ENCODE measurements at regions not wholly inside any gene's neighbourhood (a gene's known extent, or its start where the extent isn't known, plus 50 kb on each side); places are given as distances from the start of the nearest gene placed in this dataset.
"Not testable (repeated sequence)": the region's sequence is repeated elsewhere in the genome, so short reads cannot be mapped to it uniquely, and the experiment has no call there.

DNA sequence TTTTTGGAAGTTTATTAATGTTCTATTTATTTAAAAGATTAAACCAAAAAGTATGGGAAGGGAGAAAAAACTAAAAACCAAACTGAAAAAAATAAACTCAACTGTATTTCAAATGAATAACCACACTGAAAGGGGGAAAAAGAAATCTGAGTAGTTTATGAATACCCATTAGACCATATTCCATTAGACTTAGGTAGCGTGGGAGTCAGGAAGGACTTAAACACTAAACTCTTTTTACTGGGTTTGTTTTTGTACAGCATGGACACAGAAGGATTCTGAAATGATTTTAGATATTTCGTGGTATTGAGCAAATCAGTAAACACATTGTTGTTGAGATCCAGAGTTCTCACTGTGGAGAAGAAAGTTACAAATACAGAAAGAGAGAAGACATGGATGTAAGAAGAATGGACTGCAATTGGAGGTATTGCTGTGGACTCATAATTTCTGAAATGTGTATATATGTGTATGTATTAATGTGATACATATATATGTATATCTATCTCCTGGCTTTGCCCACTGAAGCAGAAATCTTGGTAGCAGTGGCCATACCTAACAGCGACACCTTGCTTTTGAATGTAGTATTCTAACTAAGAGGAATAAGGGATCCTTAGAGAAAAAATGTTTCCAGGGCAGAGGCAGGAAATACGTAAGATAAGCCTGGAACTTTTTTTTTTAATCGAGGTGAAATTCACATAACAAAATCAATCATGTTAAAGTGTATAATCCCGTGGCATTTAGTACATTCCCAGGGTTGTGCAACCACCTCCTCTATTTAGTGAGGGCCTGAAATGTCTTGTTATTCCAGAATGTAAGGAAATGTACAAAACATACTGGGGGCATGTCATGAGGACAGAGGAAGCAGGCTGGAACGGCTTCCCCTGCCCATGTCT lies 228.8 kb downstream of the SMARCA2 start:
- no peak for DNase-seq (ENCODE audit: low spot score)

- DNase-seq (ENCODE audit: low spot score), result no peak
Measured at GRCh38 chr9:2247340-2247739, 232.2 kb downstream of the SMARCA2 start.

GRCh38 chr9:2248768-2249265 lies 233.7 kb downstream of the SMARCA2 start:
- no peak for DNase-seq (ENCODE audit: low spot score)

- no peak for DNase-seq (ENCODE audit: low spot score)
Measured at GRCh38 chr9:2253636-2254580, 238.8 kb downstream of the SMARCA2 start.

- DNase-seq (ENCODE audit: low spot score), result no peak
Measured at GRCh38 chr9:2255128-2255527, 240.0 kb downstream of the SMARCA2 start.

DNA sequence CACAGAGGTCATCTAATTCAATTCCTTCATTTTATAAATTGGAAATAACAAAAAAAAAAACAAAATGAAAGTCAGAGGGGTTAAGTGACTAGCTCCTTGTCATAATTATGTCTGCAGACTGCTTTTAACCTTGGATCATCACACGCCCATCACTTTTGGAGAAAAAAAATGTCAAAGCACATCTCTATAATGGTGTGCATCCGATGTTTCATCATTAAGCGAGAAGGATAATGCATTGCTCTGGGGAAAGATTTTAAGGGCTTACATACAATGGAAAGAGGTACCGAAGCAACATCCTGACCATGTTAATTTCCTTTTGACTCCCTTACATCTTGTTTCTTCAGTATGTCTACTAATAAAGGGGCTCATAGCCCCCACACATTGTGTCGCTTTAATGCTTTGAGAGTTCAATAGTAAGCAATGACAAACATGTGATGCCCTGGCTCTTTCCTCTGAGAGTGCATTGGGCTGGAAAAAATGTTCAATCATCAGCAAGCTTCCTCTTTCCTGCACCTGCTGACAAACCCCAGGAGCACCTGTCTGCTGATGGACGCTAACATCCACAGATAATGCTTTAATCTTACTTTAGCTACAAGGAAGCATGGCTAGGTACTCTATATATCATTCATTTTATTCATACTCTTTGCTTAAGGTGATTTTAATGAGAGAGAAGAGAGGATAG lies 242.2 kb downstream of the SMARCA2 start:
- DNase-seq (ENCODE audit: low spot score), result peak; percentile 29

DNA sequence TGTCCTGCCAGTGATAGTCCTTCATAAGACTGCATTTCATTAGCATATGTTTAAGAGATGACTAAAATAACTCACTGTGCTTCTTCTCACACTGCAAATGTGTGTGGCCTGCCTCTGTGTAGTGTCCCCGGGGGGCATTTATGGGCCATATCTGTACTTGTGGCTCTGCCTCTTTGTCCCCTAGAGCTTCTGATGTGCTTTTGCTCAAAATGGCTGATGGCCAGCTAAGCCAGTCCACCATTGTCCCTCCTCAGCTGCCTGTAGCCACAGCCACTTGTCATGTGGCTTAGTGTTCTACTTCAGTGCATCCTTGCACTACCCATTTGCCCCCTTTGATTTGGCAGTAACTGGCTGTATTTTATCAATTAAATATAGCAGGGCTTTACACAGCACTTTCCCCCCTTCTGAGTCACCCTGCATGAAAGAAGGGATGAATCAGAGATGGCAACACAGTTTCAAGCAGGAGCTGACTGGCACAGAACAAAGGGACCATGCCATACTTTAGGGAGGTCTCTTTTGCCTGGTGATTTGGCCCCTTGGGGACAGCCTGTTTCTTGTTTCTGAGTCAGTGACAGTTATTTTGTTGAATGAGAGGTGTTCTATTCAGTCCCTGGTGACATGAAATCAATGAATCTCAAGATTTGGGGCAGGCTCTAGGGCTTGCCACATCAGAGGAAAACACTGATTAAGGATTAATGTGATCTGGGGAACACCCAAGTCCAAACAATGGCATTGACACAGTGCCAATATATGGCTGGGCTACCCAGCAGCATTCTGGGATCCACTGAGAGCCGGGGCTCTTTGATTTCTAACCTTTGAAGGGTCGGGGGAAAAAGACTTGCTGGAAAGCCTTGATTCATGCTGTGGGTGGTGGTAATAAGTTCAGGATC lies 245.5 kb downstream of the SMARCA2 start:
- no peak for DNase-seq (ENCODE audit: low spot score)

DNA sequence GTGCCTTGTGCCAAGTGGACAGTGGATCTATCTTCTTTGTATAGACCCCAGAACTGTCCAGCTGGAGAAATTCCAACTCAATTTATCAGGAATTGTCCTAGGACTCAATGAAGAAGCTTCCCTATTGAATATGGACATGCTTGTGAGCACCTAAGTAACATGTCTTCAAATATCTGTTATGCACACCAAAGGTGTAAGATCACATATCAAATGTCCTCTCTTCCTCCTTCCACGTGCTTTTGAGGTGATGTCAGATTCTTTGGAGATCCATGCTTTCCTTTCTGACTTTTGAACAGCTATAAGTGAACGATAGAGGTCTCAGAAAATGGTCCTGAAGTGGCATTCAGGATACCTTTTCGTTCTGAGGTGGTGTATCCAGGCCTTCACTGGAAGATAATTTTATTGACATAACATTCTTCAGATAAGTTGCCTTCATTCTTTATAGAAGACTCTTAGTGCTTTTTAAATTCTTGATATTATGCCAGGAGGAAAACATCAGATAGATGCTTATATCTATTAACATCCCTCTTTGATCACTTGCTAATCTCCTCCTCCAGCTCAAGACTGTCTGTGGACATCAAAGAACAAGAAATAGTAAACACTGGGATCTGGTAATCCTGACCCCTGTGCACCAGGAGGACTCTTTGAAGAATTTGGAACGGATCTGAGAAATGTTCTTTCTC lies 246.4 kb downstream of the SMARCA2 start:
- DNase-seq (ENCODE audit: low spot score), result no peak

DNA sequence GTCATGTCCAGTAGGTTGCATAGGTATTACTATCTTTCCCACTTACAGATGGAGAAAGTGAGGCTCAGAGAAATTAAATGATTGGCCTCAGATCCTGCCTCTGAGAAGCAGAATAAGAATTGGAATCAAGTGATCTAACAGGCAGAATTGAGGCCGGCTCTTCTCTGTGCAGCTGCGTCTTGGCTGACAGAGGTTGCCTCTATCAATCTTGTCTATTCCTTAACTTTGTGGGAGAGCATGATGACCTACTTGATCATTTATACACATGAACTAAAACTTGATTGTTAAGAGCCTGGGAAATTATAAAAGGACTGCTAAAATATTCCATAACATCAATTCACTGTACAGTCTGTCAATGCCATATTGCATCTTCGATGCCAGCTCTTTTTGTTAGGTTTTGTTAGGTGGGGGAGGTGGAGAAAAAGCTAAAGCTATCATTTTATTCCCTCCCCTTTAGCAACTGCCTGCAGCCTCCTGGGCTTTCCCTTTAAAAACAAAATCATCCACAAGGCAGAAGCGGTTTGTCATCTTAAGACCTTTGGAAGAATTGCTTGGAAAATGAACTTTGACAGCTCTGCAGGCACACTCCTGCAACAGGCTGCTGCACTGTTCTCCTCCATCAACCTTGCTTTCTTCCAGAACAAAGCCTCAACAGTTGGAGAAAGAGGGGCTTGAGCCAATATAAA lies 247.4 kb downstream of the SMARCA2 start:
- peak; percentile 13 for DNase-seq (ENCODE audit: low spot score)

DNA sequence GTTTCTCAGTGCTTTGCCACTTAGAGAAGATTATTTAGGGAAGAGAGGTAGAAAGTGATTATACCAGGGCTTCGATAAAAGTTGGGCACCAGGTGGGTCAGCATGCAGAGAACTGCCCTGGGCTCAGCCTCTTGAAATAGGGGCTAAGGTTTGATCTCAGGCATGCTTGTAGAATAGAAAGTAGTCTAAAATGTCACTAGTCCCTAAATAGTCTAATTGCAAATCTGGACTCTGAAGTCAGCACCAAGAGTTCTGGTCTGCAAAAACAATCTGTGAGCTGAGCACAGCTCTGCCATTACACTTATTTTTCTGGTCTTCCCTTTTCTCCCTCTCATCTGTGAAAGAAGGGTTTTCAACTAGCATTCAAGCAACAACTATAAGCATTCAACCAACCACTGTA lies 248.0 kb downstream of the SMARCA2 start:
- no peak for DNase-seq (ENCODE audit: low spot score)

GRCh38 chr9:2263665-2264064 lies 248.5 kb downstream of the SMARCA2 start:
- DNase-seq (ENCODE audit: low spot score), result no peak

- no peak for DNase-seq (ENCODE audit: low spot score)
Measured at GRCh38 chr9:2264081-2264480, 248.9 kb downstream of the SMARCA2 start.

DNA sequence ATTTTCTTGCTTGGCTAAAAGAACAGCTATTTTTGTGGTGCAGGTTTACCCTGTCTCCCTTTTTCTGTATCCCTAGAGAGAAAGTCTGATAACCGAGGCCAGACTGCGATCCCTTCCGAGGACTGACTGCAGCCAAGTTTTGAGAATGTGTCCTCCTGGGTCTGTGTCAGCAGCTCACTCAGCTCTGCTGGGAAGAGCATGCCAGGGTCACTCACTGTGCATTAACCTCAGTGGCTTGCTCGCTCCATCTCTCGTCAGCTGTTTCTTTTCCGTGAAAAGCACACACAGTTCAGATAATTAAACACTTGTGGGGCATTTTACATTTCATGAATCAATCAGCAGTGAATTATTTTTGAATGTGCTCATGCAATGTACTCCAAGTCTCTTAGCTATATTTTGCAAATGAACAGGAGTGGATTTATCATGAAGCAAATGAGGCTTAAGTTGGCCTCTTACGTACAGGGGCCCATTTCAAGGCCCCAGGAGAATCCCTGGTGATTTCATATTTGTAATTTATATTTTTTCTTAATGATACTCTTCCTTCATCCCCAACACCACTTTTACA lies 252.1 kb downstream of the SMARCA2 start:
- DNase-seq (ENCODE audit: low spot score), result no peak

GRCh38 chr9:2269778-2270177 lies 254.6 kb downstream of the SMARCA2 start:
- no peak for DNase-seq (ENCODE audit: low spot score)

GRCh38 chr9:2270565-2270964 lies 255.4 kb downstream of the SMARCA2 start:
- no peak for DNase-seq (ENCODE audit: low spot score)

DNA sequence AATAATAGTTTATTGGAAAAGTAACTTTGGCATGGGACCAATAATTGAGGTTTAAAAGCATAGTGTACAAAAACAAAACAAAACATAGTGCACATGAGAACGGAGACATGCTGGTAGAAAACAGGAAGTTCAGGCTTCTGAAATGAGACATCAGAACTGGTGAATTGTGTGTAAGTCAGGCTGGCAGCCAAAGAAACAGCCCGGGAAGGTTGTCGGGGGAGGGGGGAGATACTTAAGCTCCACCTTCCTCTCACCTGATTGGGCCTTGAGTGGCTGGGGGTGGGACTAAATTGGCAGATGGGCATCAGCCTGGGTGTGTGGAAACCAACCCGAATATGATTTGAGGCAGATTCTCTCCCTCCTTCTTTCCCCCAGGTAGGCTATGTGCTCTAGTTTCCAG lies 256.3 kb downstream of the SMARCA2 start:
- no peak for DNase-seq (ENCODE audit: low spot score)

DNA sequence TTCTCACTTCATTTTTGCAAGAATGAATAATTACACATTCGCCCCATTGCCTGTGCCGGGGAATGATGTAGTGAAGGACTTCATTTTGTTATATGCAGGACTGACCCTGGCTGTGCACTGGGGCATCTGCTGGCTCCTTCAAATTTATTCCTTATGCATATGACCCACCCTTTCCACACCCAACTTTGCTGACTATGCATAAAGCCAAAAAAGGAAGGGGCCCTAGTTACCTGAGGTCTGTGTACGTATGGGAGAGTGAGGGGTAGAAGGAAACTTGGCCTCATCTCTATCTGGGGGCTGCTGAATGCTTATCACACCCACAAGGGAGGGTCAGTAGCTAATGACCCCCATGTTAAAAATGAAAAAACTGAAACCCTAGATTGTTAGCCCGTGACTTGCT lies 259.6 kb downstream of the SMARCA2 start:
- no peak for DNase-seq (ENCODE audit: low spot score)

DNA sequence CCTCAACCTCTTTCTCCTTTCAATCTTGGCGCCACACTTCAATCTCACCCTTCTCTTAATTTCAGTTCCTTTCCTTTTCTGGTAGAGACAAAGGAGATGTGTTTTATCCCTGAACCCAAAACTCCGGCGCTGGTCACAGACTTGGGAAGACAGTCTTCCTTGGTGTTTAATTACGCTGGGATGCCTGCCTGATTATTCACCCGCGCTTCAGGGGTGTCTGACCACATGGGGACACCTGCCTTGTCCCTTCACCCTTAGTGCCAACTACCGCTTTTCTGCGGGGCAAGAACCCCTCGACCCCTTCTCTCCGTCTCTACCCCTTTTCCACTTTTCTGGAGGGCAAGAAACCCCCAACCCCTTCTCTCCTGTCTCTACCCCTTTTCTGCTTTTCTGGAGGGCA lies 261.1 kb downstream of the SMARCA2 start:
- DNase-seq (ENCODE audit: low spot score), result no peak

DNA sequence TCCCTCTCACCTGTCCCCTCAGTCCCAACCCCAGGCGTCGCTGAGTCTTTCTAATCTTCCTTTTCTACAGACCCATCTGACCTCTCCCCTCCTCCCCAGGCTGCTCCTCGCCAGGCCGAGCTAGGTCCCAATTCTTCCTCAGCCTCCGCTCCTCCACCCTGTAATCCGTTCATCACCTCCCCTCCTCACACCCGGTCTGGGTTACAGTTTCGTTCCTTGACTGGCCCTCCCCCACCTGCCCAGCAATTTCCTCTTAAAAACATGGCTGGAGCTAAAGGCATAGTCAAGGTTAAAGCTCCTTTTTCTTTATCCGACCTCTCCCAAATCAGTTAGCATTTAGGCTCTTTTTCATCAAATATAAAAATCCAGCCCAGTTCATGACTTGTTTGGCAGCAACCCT lies 262.0 kb downstream of the SMARCA2 start:
- not testable (repeated sequence) for DNase-seq (ENCODE audit: low spot score)
